Keratinocyte (primary cell): ENCODE measurements at regions not wholly inside any gene's neighbourhood (a gene's known extent, or its start where the extent isn't known, plus 50 kb on each side); places are given as distances from the start of the nearest gene placed in this dataset.

Experiments
- DNase-seq: peaks from one replicate; pipeline ENCODE4 v3.0.0-alpha.2; 2011; ENCODE audit warnings: low read depth, missing footprints, low spot score
- FAIRE-seq: peaks from 2 replicates; lab custom pipeline; 2011; peaks lifted over from hg19 to GRCh38; lab: Jason Lieb, UNC
- H2AFZ ChIP-seq: 2 replicates; pipeline ENCODE4 v1.6.0; 2012; ENCODE audit warnings: low read length, control low read depth, inconsistent platforms; ENCODE audit not compliant: control insufficient read depth
- H3K27ac ChIP-seq: 2 replicates; pipeline ENCODE4 v1.5.1; 2011; ENCODE audit warnings: low read length; ENCODE audit not compliant: control insufficient read depth, insufficient read depth
- H3K27me3 ChIP-seq: 3 replicates; pipeline ENCODE4 v1.6.0; 2011; ENCODE audit warnings: low read length; ENCODE audit not compliant: control insufficient read depth, insufficient read depth; ENCODE audit errors: extremely low read depth
- H3K36me3 ChIP-seq, 2 experiments: 2 replicates in 1 of 2; 3 replicates in 1 of 2; pipeline ENCODE4 v1.5.1; 2011; ENCODE audit warnings: low read length in 2 of 2, mild to moderate bottlenecking in 1 of 2; ENCODE audit not compliant: control insufficient read depth in 2 of 2, insufficient read depth in 2 of 2; ENCODE audit errors: extremely low read depth in 1 of 2
- H3K4me1 ChIP-seq: 3 replicates; pipeline ENCODE4 v1.5.1; 2011; ENCODE audit warnings: low read length; ENCODE audit not compliant: control insufficient read depth, insufficient read depth; ENCODE audit errors: extremely low read depth
- H3K4me2 ChIP-seq: 3 replicates; pipeline ENCODE4 v1.6.0; 2011; ENCODE audit warnings: low read depth, low read length; ENCODE audit not compliant: control insufficient read depth, insufficient read depth; ENCODE audit errors: extremely low read depth
- H3K4me3 ChIP-seq, 3 experiments: fragments of 200-600 bp in 1 of 3; sonication (generic) in 1 of 3; 2 replicates in 2 of 3; 3 replicates in 1 of 3; pipeline ENCODE4 v1.5.1; 2011 to 2016; ENCODE audit warnings: low read length in 3 of 3, mild to moderate bottlenecking in 3 of 3, control low read depth in 2 of 3, inconsistent platforms in 1 of 3, low read depth in 1 of 3, mixed read lengths in 1 of 3, mixed run types in 1 of 3, moderate library complexity in 1 of 3; ENCODE audit not compliant: control insufficient read depth in 2 of 3, insufficient read depth in 2 of 3; ENCODE audit errors: extremely low read depth in 1 of 3
- H3K79me2 ChIP-seq: 2 replicates; pipeline ENCODE4 v1.6.0; 2012; ENCODE audit warnings: low read length; ENCODE audit not compliant: control insufficient read depth, insufficient read depth
- H3K9ac ChIP-seq: 3 replicates; pipeline ENCODE4 v1.6.0; 2011; ENCODE audit warnings: low read length; ENCODE audit not compliant: control insufficient read depth, insufficient read depth; ENCODE audit errors: extremely low read depth
- H3K9me1 ChIP-seq: 3 replicates; pipeline ENCODE4 v1.6.0; 2011; ENCODE audit warnings: low read length; ENCODE audit not compliant: control insufficient read depth, insufficient read depth; ENCODE audit errors: extremely low read depth
- H3K9me3 ChIP-seq: 2 replicates; pipeline ENCODE4 v1.5.1; 2012; ENCODE audit warnings: low read depth, low read length; ENCODE audit not compliant: control insufficient read depth
- H4K20me1 ChIP-seq: 3 replicates; pipeline ENCODE4 v1.6.0; 2011; ENCODE audit warnings: low read length; ENCODE audit not compliant: control insufficient read depth, insufficient read depth; ENCODE audit errors: extremely low read depth
- EZH2 ChIP-seq: IDR thresholded peaks from one replicate; pipeline ENCODE4 v1.6.1; 2012; ENCODE audit warnings: inconsistent platforms, mild to moderate bottlenecking, low read length, moderate library complexity
- dilution Hi-C: fragments of 300-500 bp; cut with MboI; formaldehyde crosslinking; loops from one replicate; pipeline ENCODE4 v1.7.0; 2020; ENCODE audit warnings: low sequenced_read_pairs; ENCODE audit not compliant: extremely low pct_ligation_motif_present
- TF ChIP-seq, protein P1 (sequence below), 3 experiments: IDR thresholded peaks in 1 of 3; conservative IDR thresholded peaks in 1 of 3; optimal IDR thresholded peaks in 1 of 3; 2 replicates in 2 of 3; 3 replicates in 1 of 3; pipeline versions ENCODE3 to v1.5.1; 2011; ENCODE audit warnings: low read length in 3 of 3, mild to moderate bottlenecking in 3 of 3, moderate library complexity in 2 of 3, control low read depth in 1 of 3, inconsistent platforms in 1 of 3; ENCODE audit not compliant: insufficient read depth in 2 of 3; ENCODE audit errors: extremely low read depth in 1 of 3

DNA sequence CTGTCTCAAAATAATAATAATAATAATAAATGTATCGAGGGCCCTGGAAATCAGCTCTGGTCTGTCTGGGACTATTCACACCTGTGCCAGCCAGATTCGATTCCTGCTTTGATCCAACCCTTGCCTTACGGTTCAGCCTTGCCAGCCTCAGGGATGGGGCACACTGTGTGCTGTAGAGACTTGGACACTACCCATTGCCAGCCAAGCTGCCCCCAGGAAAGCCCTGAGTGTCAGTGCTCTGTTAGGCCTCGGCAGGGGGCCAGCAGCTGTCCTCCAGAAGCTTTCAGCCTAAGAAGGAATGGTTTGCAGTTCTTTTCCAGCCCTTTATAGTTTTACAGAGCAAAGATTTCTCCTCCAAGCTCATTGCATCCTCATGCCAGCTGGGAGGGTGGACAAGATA, 96.2 kb upstream of the RUNX3 start:
- Histone ChIP-seq H3K4me1 (peaks cover 19% of the 10 kb centered on the region), H3K27ac (no peak overlapping the region), H2AFZ (no peak overlapping the region), H3K36me3 (no peaks in the 10 kb centered on the region), H3K9me1 (no peaks in the 10 kb centered on the region), H3K4me3 (no peak overlapping the region), H3K9me3 (no peaks in the 10 kb centered on the region), H3K9ac (no peak overlapping the region), H3K27me3 (no peaks in the 10 kb centered on the region), H3K79me2 (no peaks in the 10 kb centered on the region), H3K4me2 (no peak overlapping the region), H4K20me1 (no peaks in the 10 kb centered on the region)
- dilution Hi-C loops, result no loop called here
- TF ChIP-seq, protein P1, sequence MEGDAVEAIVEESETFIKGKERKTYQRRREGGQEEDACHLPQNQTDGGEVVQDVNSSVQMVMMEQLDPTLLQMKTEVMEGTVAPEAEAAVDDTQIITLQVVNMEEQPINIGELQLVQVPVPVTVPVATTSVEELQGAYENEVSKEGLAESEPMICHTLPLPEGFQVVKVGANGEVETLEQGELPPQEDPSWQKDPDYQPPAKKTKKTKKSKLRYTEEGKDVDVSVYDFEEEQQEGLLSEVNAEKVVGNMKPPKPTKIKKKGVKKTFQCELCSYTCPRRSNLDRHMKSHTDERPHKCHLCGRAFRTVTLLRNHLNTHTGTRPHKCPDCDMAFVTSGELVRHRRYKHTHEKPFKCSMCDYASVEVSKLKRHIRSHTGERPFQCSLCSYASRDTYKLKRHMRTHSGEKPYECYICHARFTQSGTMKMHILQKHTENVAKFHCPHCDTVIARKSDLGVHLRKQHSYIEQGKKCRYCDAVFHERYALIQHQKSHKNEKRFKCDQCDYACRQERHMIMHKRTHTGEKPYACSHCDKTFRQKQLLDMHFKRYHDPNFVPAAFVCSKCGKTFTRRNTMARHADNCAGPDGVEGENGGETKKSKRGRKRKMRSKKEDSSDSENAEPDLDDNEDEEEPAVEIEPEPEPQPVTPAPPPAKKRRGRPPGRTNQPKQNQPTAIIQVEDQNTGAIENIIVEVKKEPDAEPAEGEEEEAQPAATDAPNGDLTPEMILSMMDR (optimal IDR thresholded peaks at IDR 0.05 in 1 of 3, IDR thresholded peaks at IDR 0.05 in 1 of 3, conservative IDR thresholded peaks at IDR 0.05 in 1 of 3; ENCODE audit: extremely low read depth in 1 of 3, insufficient read depth in 2 of 3, low read length in 3 of 3), result no peak
- no peak for TF ChIP-seq EZH2
- DNase-seq (no peak), FAIRE-seq (no peak)

DNA sequence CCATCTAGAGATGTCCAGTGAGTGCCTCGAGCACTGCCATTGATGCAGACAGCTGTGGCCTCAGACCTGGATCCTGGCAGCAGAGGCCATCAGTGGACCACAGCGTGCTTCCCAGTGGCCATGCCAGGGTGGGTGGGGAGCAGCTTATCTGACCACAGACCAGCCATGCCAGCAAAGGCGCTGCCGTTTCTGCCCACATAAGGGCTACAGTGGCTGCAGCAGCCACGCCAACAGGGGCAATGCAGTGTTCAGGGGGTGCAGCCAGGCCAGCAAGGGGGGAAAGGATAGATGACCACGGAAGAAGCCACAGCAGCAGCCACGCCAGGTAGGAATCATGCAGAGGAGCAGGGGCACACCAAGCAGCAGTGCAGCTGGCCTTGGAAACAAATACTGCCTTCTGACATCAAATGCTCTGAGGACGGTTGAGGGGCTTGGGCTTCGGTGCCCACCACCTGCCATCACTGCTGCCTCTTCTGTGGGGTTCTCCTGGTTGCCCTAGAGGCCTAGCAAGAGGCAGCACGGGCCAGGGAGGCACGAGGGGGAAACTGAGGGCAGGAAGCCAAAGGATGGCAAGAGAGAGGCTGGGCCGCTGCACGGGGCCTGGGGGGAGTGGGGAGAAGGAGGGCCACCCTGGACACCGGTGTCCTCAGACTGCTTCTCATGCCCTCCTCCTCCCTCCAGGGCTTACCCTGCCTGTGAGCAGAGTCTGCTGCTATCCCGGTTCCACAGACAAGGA, 94.7 kb upstream of the RUNX3 start:
- no peak for FAIRE-seq

More for the DNA sequence above, 94.7 kb upstream of the RUNX3 start:
- Histone ChIP-seq H3K4me2 (no peak overlapping the region), H4K20me1 (no peaks in the 10 kb centered on the region), H3K9me3 (no peaks in the 10 kb centered on the region), H3K9me1 (no peaks in the 10 kb centered on the region), H3K9ac (no peak overlapping the region), H3K27me3 (no peaks in the 10 kb centered on the region), H2AFZ (no peak overlapping the region), H3K4me1 (peaks cover 9% of the 10 kb centered on the region), H3K4me3 (no peak overlapping the region), H3K36me3 (no peaks in the 10 kb centered on the region), H3K27ac (no peak overlapping the region), H3K79me2 (no peaks in the 10 kb centered on the region)
- TF ChIP-seq, protein P1 (optimal IDR thresholded peaks at IDR 0.05 in 1 of 3, IDR thresholded peaks at IDR 0.05 in 1 of 3, conservative IDR thresholded peaks at IDR 0.05 in 1 of 3; ENCODE audit: extremely low read depth in 1 of 3, insufficient read depth in 2 of 3, low read length in 3 of 3), result no peak
- TF ChIP-seq EZH2, result no peak
- DNase-seq, result no peak
- dilution Hi-C loops, result no loop called here
